H9 (cell line): ENCODE measurements at regions not wholly inside any gene's neighbourhood (a gene's known extent, or its start where the extent isn't known, plus 50 kb on each side); places are given as distances from the start of the nearest gene placed in this dataset.

ENCODE experiments used
- DNase-seq: peaks from one replicate; pipeline ENCODE4 v3.0.0-alpha.2; 2017
- H2AFZ ChIP-seq: one replicate; pipeline ENCODE4 v1.6.1; 2013; ENCODE audit warnings: mild to moderate bottlenecking, low read length, control low read depth, moderate library complexity
- H2AK5ac ChIP-seq: 2 replicates; pipeline ENCODE4 v1.6.1; 2013; ENCODE audit warnings: low read length, control low read depth, mixed read lengths; ENCODE audit not compliant: insufficient read length
- H2BK120ac ChIP-seq: one replicate; pipeline ENCODE4 v1.6.1; 2013; ENCODE audit warnings: low read depth, mild to moderate bottlenecking, low read length, control low read depth, inconsistent platforms; ENCODE audit not compliant: poor library complexity, severe bottlenecking
- H2BK12ac ChIP-seq: 2 replicates; pipeline ENCODE4 v1.6.1; 2013; ENCODE audit warnings: low read length, control low read depth, mixed read lengths, low read depth; ENCODE audit not compliant: insufficient read length
- H2BK15ac ChIP-seq: 2 replicates; pipeline ENCODE4 v1.6.1; 2013; ENCODE audit warnings: low read depth, low read length, control low read depth
- H2BK20ac ChIP-seq: one replicate; pipeline ENCODE4 v1.6.1; 2013; ENCODE audit warnings: low read depth, mild to moderate bottlenecking, low read length, control low read depth, inconsistent platforms; ENCODE audit not compliant: poor library complexity, severe bottlenecking
- H2BK5ac ChIP-seq: 2 replicates; pipeline ENCODE4 v1.6.1; 2013; ENCODE audit warnings: low read length, control low read depth, mixed read lengths; ENCODE audit not compliant: insufficient read length
- H3K14ac ChIP-seq: 2 replicates; pipeline ENCODE4 v1.6.1; 2013; ENCODE audit warnings: low read length, control low read depth; ENCODE audit not compliant: insufficient read depth
- H3K18ac ChIP-seq: 2 replicates; pipeline ENCODE4 v1.6.1; 2013; ENCODE audit warnings: low read depth, mild to moderate bottlenecking, mixed read lengths, low read length, control low read depth; ENCODE audit not compliant: insufficient read length
- H3K23ac ChIP-seq: 2 replicates; pipeline ENCODE4 v1.6.1; 2013; ENCODE audit warnings: low read length, control low read depth, mixed read lengths, low read depth; ENCODE audit not compliant: insufficient read length
- H3K23me2 ChIP-seq: 2 replicates; pipeline ENCODE4 v1.6.1; 2013; ENCODE audit warnings: low read depth, mild to moderate bottlenecking, mixed read lengths, low read length, control low read depth; ENCODE audit not compliant: insufficient read length, poor library complexity, severe bottlenecking
- H3K27ac ChIP-seq: 2 replicates; pipeline ENCODE4 v1.5.1; 2013; ENCODE audit warnings: low read length, control low read depth, mixed read lengths, low read depth; ENCODE audit not compliant: insufficient read length
- H3K27me3 ChIP-seq: 2 replicates; pipeline ENCODE4 v1.6.1; 2013; ENCODE audit warnings: low read length, control low read depth, inconsistent platforms; ENCODE audit not compliant: insufficient read depth
- H3K4ac ChIP-seq: 2 replicates; pipeline ENCODE4 v1.6.1; 2013; ENCODE audit warnings: low read depth, mild to moderate bottlenecking, control low read depth, inconsistent platforms, low read length, moderate library complexity
- H3K4me1 ChIP-seq: 2 replicates; pipeline ENCODE4 v1.6.1; 2013; ENCODE audit warnings: low read length, control low read depth, inconsistent platforms; ENCODE audit not compliant: insufficient read depth
- H3K4me2 ChIP-seq: 2 replicates; pipeline ENCODE4 v1.6.1; 2013; ENCODE audit warnings: low read length, control low read depth, mixed read lengths; ENCODE audit not compliant: insufficient read length, insufficient read depth
- H3K56ac ChIP-seq: 2 replicates; pipeline ENCODE4 v1.6.1; 2013; ENCODE audit warnings: low read depth, mild to moderate bottlenecking, mixed read lengths, low read length, control low read depth; ENCODE audit not compliant: insufficient read length
- H3K79me1 ChIP-seq: 2 replicates; pipeline ENCODE4 v1.6.1; 2013; ENCODE audit warnings: low read depth, mild to moderate bottlenecking, moderate library complexity, low read length, control low read depth, inconsistent platforms; ENCODE audit not compliant: insufficient read depth, poor library complexity, severe bottlenecking
- H3K79me2 ChIP-seq: 2 replicates; pipeline ENCODE4 v1.6.1; 2013; ENCODE audit warnings: low read length, control low read depth, inconsistent platforms; ENCODE audit not compliant: insufficient read depth
- H3K9ac ChIP-seq: 2 replicates; pipeline ENCODE4 v1.6.1; 2013; ENCODE audit warnings: low read length, control low read depth, mixed read lengths; ENCODE audit not compliant: insufficient read length; ENCODE audit errors: extremely low read depth
- H3K9me3 ChIP-seq: one replicate; pipeline ENCODE4 v1.6.1; 2013; ENCODE audit warnings: low read depth, low read length, inconsistent platforms; ENCODE audit not compliant: control insufficient read depth
- H3T11ph ChIP-seq: one replicate; pipeline ENCODE4 v1.6.1; 2013; ENCODE audit warnings: mild to moderate bottlenecking, low read length, control low read depth, inconsistent platforms
- H4K20me1 ChIP-seq: one replicate; pipeline ENCODE4 v1.6.1; 2013; ENCODE audit not compliant: control insufficient read depth, insufficient read length, insufficient read depth
- H4K5ac ChIP-seq: 2 replicates; pipeline ENCODE4 v1.6.1; 2013; ENCODE audit warnings: low read depth, mild to moderate bottlenecking, mixed read lengths, low read length, control low read depth; ENCODE audit not compliant: insufficient read length
- H4K8ac ChIP-seq: replicated peaks from 2 replicates; pipeline ENCODE4 v1.6.1; 2013; ENCODE audit warnings: low read length, control low read depth, mixed read lengths, low read depth; ENCODE audit not compliant: insufficient read length
- H4K91ac ChIP-seq: 2 replicates; pipeline ENCODE4 v1.6.1; 2013; ENCODE audit warnings: low read depth, mild to moderate bottlenecking, moderate library complexity, mixed read lengths, low read length, control low read depth; ENCODE audit not compliant: insufficient read length
- H3K27ac Mint-ChIP-seq, 3 experiments: 2 replicates in 2 of 3; 3 replicates in 1 of 3; pipeline ENCODE4 v1.8.0; 2020 to 2021; ENCODE audit warnings: mixed read lengths in 3 of 3, mild to moderate bottlenecking in 1 of 3, moderate library complexity in 1 of 3
- H3K27me3 Mint-ChIP-seq: 2 replicates; pipeline ENCODE4 v1.8.0; 2021; ENCODE audit warnings: low read depth, mild to moderate bottlenecking, moderate library complexity, mixed read lengths
- H3K36me3 Mint-ChIP-seq, 3 experiments: 2 replicates in 2 of 3; 3 replicates in 1 of 3; pipeline ENCODE4 v1.8.0; 2020 to 2021; ENCODE audit warnings: low read depth in 3 of 3, mixed read lengths in 3 of 3; ENCODE audit not compliant: insufficient read depth in 1 of 3
- H3K4me1 Mint-ChIP-seq, 2 experiments: 2 replicates each; pipeline ENCODE4 v1.8.0; 2020; ENCODE audit warnings: mixed read lengths in 2 of 2
- H3K4me3 Mint-ChIP-seq, 2 experiments: 2 replicates in 1 of 2; 3 replicates in 1 of 2; pipeline ENCODE4 v1.8.0; 2020 to 2021; ENCODE audit warnings: mild to moderate bottlenecking in 2 of 2, mixed read lengths in 2 of 2, moderate library complexity in 1 of 2
- H3K9me3 Mint-ChIP-seq, 2 experiments: 2 replicates in 1 of 2; 3 replicates in 1 of 2; pipeline ENCODE4 v1.8.0; 2020; ENCODE audit warnings: mild to moderate bottlenecking in 2 of 2, mixed read lengths in 2 of 2, moderate library complexity in 1 of 2
- WGBS: extraction: QIAGEN DNeasy Blood & Tissue Kit; methylation state at CpG from one replicate; pipeline ENCODE4 v1.1.7; 2013; ENCODE audit warnings: missing lambda C conversion rate, low lambda C conversion rate, mixed read lengths; ENCODE audit not compliant: insufficient read length; ENCODE audit errors: extremely low coverage; 5-methylcytosine and 5-hydroxymethylcytosine counted together
- TF ChIP-seq, protein P1 (sequence below): fragments of 200-600 bp; sonication (generic); conservative IDR thresholded peaks from 3 replicates; pipeline ENCODE4 v1.8.0; 2021; ENCODE audit warnings: antibody characterized with exemption, mild to moderate bottlenecking

DNA sequence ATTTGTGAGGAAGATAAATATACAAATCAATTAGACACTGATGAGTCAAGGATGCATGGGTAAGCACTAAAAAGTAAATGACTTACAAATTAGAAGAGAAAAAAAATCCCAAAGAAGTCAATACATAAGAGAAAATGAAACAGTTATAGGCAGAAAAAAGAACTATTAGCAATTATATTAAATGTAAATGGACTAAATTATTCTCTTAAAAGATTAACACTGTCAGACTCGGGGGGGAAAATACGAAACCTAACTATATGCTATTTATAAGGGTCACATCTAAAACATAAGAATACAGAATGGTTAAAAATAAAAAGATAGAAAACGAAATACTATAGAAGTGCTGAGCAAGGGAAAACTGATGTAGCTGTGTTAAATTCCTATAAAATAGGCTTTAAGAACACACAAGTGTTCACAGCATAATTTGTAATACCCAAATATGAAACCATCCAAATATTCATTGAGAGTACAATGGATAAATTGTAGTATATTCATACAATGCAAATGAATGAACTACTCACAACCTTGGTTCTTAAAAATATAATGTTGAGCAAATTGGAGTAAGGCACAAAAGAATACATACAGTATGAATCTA, 67.1 kb upstream of the SH3PXD2B start:
- H2AFZ ChIP-seq, result no peak overlapping the region
- no peak overlapping the region for H3K4me2 ChIP-seq
- peaks cover 0 to 7% (median 0%) of the 10 kb centered on the region in 3 experiments; a peak in 2 of 7 replicates for H3K36me3 Mint-ChIP-seq
- no peaks in the 10 kb centered on the region for H4K20me1 ChIP-seq
- no peak overlapping the region for H3K14ac ChIP-seq
- H2BK20ac ChIP-seq, result no peak overlapping the region
- peaks cover 17 to 30% of the 10 kb centered on the region in 2 experiments for H3K9me3 Mint-ChIP-seq
- H3K23ac ChIP-seq, result no peak overlapping the region
- H4K5ac ChIP-seq, result no peak overlapping the region
- H4K91ac ChIP-seq, result no peak overlapping the region
- no peak overlapping the region for H2AK5ac ChIP-seq
- H3K4me3 Mint-ChIP-seq, result no peak overlapping the region
- no peak overlapping the region for H3K4ac ChIP-seq
- no peaks in the 10 kb centered on the region for H3K4me1 ChIP-seq
- H3K27ac ChIP-seq, result no peak overlapping the region
- no peaks in the 10 kb centered on the region for H3K79me2 ChIP-seq
- no peak overlapping the region for H3K9ac ChIP-seq
- no peak overlapping the region for H2BK5ac ChIP-seq
- no peaks in the 10 kb centered on the region for H3K9me3 ChIP-seq
- H2BK120ac ChIP-seq, result no peak overlapping the region
- H3K27me3 ChIP-seq, result no peaks in the 10 kb centered on the region
- DNase-seq, result no peak
- H3K18ac ChIP-seq, result no peak overlapping the region
- peaks cover 44% of the 10 kb centered on the region for H3K27me3 Mint-ChIP-seq
- no CpG with 5 or more reads among the region's 3 CpGs for WGBS
- no peak overlapping the region for H2BK15ac ChIP-seq
- no peak overlapping the region for H3T11ph ChIP-seq
- no peak overlapping the region for H3K56ac ChIP-seq
- H3K4me1 Mint-ChIP-seq, result no peaks in the 10 kb centered on the region
- TF ChIP-seq, protein P1, sequence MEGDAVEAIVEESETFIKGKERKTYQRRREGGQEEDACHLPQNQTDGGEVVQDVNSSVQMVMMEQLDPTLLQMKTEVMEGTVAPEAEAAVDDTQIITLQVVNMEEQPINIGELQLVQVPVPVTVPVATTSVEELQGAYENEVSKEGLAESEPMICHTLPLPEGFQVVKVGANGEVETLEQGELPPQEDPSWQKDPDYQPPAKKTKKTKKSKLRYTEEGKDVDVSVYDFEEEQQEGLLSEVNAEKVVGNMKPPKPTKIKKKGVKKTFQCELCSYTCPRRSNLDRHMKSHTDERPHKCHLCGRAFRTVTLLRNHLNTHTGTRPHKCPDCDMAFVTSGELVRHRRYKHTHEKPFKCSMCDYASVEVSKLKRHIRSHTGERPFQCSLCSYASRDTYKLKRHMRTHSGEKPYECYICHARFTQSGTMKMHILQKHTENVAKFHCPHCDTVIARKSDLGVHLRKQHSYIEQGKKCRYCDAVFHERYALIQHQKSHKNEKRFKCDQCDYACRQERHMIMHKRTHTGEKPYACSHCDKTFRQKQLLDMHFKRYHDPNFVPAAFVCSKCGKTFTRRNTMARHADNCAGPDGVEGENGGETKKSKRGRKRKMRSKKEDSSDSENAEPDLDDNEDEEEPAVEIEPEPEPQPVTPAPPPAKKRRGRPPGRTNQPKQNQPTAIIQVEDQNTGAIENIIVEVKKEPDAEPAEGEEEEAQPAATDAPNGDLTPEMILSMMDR, result no peak
- H3K79me1 ChIP-seq, result no peaks in the 10 kb centered on the region
- H3K23me2 ChIP-seq, result no peaks in the 10 kb centered on the region
- H3K27ac Mint-ChIP-seq, result no peak overlapping the region
- no peak overlapping the region for H4K8ac ChIP-seq
- H2BK12ac ChIP-seq, result no peak overlapping the region
